ENCODE measurements at regions not wholly inside any gene's neighbourhood (a gene's known extent, or its start where the extent isn't known, plus 50 kb on each side); places are given as distances from the start of the nearest gene placed in this dataset.
A peak's percentile ranks its signal among the peaks of the same experiment; 100 is the strongest.
"Not testable (repeated sequence)": the region's sequence is repeated elsewhere in the genome, so short reads cannot be mapped to it uniquely, and the experiment has no call there.

- peak; percentile 57 for DNase-seq (ENCODE audit: low read depth)
Observed at GRCh38 chr12:89064780-89065179, 287.5 kb downstream of the DUSP6 start.

DNA sequence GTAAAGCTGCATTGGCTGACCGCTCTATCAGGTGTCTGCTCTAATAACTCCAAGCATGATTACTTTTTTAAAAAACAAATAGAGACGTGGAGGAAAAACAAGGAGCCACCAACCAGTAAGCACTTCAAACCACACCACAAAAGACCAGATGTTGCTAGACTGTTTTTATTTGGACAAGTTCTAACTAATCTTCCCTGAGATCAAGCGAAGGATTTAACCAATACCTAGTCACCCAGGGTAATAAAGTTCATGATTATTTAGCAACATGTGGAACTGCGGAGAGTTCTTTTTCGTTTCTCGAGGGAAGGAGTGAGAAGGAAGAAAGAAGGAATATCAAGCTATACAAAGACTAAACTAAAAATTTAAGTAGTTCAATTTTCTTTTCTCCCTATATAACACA, 288.1 kb downstream of the DUSP6 start:
- DNase-seq (ENCODE audit: low read depth): no peak

- DNase-seq (ENCODE audit: low read depth): no peak
Observed at GRCh38 chr12:89062996-89063395, 289.3 kb downstream of the DUSP6 start.

GRCh38 chr12:89059721-89060541, 292.4 kb downstream of the DUSP6 start:
- peak; percentile 51 for DNase-seq (ENCODE audit: low read depth)

- no peak for DNase-seq (ENCODE audit: low read depth)
Observed at GRCh38 chr12:89059056-89059455, 293.2 kb downstream of the DUSP6 start.

DNA sequence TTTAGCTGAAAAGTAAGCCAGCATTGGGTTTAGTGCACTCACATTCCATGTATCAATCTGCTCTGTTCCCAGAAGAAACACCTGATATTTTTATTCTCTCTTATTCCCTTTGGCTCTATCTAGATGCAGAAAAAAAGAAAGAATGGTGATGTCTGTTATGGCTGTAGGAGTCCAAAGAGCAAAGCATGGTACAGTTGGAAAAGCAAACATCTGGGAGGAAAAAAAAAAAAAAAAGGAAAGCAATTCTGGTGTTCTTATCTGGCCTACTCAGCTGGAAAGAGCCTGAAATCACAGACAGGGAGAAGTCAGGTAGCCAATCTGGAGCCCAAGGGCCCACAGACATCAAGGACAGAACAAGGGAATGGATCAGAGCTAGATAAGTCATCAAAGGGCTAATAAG, 293.9 kb downstream of the DUSP6 start:
- no peak for DNase-seq (ENCODE audit: low read depth)

DNA sequence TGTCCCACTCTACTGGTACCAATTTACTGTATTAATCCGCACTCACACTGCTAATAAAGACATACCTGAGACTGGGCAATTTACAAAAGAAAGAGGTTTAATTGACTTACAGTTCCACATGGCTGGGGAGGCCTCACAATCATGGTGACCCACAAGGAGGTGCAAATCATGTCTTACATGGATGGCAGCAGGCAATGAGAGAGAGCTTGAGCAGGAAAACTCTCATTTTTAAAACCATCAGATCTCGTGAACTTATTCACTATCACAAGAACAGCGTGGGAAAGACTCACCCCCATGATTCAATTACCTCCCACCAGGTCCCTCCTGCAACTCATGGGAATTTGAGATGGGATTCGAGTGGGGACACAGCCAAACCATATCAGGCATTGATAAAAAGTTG, 298.5 kb downstream of the DUSP6 start:
- not testable (repeated sequence) for DNase-seq (ENCODE audit: low read depth)

GRCh38 chr12:89051065-89051677, 301.1 kb downstream of the DUSP6 start:
- DNase-seq (ENCODE audit: low read depth): peak; percentile 72

DNA sequence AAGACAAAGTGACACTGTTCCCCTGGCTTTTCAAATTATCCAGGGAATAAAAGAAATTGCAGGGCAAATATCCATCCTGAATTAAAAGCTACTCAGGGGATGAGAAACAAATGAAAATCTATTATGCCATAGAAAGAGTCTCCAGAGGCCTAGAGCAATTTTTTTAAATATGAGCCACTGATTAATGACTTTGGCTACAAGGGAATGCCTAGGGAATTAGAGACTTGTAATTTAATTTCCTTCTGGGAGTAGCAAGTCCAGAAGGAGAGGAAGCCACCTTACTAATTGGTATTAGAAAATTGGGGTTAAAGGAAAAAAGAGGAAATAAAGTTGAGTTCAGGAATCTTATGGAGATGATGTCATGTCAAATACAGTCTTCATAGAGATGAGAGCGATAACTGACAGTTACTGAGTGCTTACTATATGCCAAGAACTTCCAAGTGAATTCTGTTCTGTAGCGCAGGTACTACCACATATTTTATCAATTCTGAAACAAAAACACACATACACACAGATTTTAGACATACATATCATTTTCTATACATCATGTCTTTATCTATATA, 304.4 kb downstream of the DUSP6 start:
- DNase-seq (ENCODE audit: low read depth): no peak

DNA sequence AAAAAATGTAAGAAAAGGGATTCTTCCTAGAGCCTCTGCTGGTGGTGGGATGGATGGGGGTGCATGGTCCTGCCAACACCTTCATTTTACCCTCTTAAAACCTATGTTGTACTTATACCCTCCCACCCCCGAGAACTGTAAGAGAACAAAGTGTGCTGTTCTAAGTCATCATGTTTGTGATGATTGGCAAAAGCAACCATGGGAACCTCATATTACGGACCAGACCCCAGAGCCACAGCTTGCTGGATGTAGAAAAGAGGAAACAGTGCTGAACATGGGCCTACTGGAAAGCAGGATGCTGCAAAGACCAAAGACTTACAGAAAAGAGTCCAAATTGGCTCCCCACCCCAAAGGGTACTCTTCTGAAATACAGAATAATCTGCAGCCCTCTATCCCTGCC, 311.2 kb downstream of the DUSP6 start:
- DNase-seq (ENCODE audit: low read depth): peak; percentile 23

DNA sequence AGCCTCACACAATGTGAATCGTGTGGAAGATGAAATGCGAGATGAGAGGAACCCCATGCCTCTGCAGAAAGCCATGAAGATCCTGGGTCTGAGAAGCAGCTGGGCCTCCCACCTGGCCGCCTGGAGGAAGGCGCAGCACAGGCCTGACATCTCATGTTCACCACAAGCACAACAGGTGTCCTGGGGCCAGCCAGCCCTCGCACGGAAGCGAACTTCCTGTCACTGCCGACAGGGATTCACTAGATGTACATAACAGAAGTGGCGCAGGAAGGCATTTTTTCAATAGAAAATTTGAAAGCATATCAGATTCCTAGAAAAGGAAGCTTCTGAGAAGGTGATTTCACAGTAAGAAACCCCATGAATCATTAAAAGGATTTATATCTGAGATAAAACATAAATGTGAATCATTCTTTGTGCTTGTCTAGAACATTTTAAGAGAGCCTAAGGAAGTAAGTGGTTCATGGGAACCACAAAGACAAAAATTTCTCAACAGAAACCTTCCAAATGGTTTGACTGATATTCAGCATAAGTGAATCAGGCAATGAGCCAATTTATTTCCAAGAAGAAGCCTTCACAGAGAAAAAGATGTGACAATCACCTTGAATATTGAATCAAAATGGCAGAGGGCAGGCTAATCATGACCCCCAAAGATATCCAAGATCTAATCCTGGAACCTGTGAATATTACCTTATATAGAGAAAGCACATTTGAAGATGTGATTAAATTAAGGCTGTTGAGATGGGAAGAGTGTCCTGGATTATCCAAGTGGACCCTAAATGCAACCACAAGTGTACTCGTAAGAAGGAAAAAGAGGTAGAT, 311.9 kb downstream of the DUSP6 start:
- peak; percentile 85 for DNase-seq (ENCODE audit: low read depth)

- DNase-seq (ENCODE audit: low read depth): no peak
Observed at GRCh38 chr12:89038831-89039512, 313.3 kb downstream of the DUSP6 start.

DNA sequence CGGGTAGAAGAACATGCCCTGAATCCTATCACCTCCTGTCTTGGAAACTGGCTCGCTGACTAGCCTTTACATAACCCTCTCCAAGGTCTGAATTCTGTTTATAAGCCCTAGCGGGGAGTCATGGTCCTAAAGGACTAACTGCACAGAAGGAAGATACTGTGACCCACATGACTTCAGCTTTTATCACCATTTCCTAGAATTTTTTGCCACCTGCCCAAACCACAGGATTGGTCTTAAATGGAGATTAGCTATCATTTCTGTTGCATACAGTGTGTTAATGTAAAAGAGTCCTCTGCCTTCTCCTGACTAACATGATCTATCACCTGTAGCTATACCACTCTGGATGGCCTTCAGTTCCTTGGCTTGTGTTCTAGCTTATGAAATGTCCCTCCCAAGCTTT, 319.2 kb downstream of the DUSP6 start:
- DNase-seq (ENCODE audit: low read depth): no peak

- DNase-seq (ENCODE audit: low read depth): no peak
Observed at GRCh38 chr12:89029961-89030360, 322.3 kb downstream of the DUSP6 start.

DNA sequence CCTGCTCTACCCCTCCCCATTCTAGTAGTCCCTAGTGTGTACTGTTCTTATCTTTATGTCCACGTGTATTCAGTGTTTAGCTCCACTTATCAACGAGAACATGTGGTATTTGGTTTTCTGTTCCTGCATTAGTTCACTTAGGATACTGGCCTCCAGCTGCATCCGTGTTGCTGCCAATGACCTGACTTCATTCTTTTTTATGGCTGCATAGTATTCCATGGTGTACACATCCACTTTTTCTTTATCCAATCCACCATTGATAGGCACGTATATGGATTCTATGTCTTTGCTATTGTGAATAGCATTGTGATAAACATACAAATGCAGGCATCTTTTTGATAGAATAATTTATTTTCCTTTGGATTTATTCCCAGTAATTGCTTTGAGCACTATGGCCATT, 327.7 kb downstream of the DUSP6 start:
- no peak for DNase-seq (ENCODE audit: low read depth)

DNA sequence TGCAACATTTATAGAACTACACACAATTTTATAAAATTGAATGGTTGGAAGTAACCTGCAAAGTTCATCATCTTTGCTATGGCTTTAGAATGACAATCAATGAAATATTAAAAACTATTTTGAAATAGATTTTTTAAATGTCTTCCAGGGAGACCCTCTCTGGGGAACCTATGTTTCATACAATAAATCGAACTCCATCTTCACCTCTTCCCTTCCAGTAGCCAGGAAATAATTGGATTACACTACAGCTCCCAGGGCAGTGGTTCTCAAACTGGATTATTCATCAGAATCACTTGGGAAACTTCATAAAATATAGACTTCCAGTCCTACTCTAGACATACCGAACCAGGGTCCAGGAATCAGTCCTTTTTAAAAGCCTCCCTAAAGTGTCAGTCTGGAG, 328.4 kb downstream of the DUSP6 start:
- no peak for DNase-seq (ENCODE audit: low read depth)

DNA sequence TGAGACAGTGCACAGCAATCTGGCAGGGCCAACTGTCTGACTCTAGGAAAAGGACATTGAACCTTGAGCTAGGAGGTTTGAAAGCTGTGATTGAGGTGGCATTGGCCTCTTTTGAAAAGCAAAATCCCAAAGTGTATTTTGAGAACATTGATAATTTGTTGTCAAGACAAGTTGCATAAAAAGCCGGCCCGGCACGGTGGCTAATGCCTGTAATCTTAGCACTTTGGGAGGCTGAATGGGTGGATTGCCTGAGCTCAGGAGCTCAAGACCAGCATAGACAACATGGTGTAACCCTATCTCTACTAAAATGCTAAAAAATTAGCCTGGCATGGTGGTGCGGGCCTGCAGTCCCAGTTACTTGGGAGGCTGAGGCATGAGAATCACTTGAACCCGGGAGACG, 331.6 kb downstream of the DUSP6 start:
- no peak for DNase-seq (ENCODE audit: low read depth)

DNA sequence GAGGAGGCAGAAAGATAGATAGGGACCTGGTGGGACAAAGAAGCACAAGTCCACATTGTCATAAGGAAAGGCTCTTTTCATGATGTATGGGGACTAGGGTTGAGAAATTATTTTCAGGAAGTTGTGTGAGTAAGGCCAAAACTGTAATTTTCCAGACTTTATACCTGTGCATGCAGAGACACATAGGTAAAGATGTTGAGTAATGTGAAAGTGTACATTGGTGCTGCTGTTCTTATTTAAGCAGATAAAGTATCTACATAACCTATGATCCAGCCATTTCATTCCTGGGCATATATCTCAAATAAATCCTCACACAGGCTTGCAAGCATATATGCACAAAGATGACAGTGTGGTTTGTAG, 332.2 kb downstream of the DUSP6 start:
- no peak for DNase-seq (ENCODE audit: low read depth)

DNA sequence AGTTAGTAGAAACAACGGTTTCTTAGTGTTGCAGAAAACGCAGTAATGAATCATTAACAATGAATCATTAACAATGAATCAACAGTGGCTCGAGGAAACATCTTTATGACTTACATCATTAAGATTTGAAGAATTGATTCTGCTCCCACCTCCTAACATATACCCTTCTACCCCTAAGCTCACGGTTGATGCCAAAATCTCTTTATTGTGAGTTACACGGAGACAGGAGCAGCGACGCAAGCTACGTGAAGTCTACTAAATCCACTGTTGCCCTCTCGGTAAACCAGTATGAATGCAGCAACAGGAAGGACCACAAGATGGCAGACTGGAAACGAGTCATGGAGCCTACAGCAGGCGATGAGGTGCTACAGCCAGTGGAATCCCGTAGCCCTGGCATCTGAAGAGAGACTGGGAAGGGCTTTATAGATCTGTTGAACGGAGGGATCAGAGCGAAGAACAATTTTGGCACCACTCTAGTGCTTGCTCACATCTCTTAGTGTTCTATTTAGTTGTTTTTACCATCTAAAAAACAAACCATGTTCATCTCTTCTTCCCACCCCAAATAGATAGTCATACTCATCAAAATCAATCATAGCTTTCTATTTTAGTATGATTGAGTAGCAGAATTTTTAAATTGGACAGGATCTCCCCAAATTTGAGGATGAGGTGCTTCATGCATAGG, 332.7 kb downstream of the DUSP6 start:
- peak; percentile 83 for DNase-seq (ENCODE audit: low read depth)

DNA sequence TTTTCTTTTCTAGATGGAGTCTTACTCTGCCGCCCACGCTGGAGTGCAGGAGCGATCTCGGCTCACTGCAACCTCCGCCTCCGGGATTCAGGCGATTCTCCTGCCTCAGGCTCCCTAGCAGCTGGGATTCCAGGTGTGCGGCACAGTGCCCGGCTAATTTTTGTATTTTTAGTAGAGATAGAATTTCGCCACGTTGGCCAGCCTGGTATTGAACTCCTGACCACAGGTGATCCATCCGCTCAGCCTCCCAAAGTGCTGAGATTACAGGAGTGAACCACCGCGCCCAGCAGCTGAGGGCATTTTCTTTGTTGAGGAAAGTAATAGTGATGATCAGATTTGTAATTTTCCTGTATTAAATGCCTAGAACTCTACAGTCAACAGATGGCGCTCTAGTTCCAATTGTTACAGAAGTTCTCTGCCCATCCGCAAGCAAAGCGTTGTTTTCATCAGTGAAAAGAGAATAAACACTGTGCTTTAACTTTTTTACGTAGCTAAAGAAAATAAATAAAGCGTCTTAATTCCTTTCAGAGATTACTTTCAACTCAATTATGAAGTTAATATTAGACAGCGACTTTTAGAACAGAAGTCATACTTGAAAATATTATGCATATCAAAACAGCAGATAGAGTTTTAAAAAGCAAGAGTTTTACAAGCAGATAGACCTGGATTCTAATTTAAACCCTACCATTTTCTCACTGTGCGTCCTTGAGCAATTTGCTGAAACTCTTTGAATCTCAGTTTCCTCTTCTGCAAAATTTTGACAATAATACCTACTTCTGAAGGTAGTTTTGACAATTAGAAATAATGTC, 335.1 kb downstream of the DUSP6 start:
- peak; percentile 79 for DNase-seq (ENCODE audit: low read depth)

Data from LHCN-M2 (cell line).